ENCODE measurements at regions not wholly inside any gene's neighbourhood (a gene's known extent, or its start where the extent isn't known, plus 50 kb on each side); places are given as distances from the start of the nearest gene placed in this dataset.
"Not testable (repeated sequence)": the region's sequence is repeated elsewhere in the genome, so short reads cannot be mapped to it uniquely, and the experiment has no call there.

DNA sequence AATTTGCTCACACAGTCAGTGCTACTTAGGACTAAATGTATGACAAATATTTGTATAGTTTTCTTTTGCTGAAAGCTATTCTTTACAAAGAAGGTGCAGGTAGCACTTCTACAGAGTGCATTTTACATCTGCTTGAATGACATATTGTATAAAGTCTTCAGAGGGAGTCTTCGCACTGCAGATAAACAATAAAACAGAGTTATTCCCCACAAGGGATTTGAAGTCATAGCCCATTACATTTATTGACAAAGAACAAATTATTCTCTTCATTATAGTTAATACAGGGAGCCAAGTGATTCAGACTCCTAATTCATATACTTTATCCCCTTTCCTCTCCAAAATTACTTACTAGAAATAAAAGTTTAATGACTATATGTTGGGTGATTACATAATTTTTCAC lies 529.7 kb downstream of the EDEM1 start:
- no peak overlapping the region for H3K27ac ChIP-seq (ENCODE audit: low read depth, low read length)
- no peaks in the 10 kb centered on the region for H3K36me3 ChIP-seq (ENCODE audit: control insufficient read depth, insufficient read depth, low read length)
- no peak overlapping the region for H3K4me3 ChIP-seq (ENCODE audit: low read length)
- TF ChIP-seq, protein P1, sequence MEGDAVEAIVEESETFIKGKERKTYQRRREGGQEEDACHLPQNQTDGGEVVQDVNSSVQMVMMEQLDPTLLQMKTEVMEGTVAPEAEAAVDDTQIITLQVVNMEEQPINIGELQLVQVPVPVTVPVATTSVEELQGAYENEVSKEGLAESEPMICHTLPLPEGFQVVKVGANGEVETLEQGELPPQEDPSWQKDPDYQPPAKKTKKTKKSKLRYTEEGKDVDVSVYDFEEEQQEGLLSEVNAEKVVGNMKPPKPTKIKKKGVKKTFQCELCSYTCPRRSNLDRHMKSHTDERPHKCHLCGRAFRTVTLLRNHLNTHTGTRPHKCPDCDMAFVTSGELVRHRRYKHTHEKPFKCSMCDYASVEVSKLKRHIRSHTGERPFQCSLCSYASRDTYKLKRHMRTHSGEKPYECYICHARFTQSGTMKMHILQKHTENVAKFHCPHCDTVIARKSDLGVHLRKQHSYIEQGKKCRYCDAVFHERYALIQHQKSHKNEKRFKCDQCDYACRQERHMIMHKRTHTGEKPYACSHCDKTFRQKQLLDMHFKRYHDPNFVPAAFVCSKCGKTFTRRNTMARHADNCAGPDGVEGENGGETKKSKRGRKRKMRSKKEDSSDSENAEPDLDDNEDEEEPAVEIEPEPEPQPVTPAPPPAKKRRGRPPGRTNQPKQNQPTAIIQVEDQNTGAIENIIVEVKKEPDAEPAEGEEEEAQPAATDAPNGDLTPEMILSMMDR (conservative IDR thresholded peaks at IDR 0.05) = no peak
- H3K9ac ChIP-seq (ENCODE audit: extremely low read depth, low read length, poor library complexity, severe bottlenecking) = no peak overlapping the region
- H3K4me1 ChIP-seq (ENCODE audit: control insufficient read depth, insufficient read depth, low read length) = no peaks in the 10 kb centered on the region
- DNase-seq = no peak
- Mint-ChIP-seq H3K4me1 (no peaks in the 10 kb centered on the region), H3K36me3 (ENCODE audit: low read depth) (no peaks in the 10 kb centered on the region), H3K27ac (no peak overlapping the region), H3K4me3 (no peak overlapping the region), H3K9me3 (peaks cover 10% of the 10 kb centered on the region), H3K27me3 (ENCODE audit: insufficient read depth) (peaks cover 1% of the 10 kb centered on the region)
- no peaks in the 10 kb centered on the region for H3K27me3 ChIP-seq (ENCODE audit: control insufficient read depth, insufficient read depth, low read length, poor library complexity, severe bottlenecking)
- 80 to 100% methylated on average over 1 of the region's 1 CpG for WGBS, 2 experiments (ENCODE audit: insufficient coverage in 1 of 2, insufficient read length in 1 of 2)
- H3K9me3 ChIP-seq (ENCODE audit: control insufficient read depth, low read length) = no peaks in the 10 kb centered on the region

DNA sequence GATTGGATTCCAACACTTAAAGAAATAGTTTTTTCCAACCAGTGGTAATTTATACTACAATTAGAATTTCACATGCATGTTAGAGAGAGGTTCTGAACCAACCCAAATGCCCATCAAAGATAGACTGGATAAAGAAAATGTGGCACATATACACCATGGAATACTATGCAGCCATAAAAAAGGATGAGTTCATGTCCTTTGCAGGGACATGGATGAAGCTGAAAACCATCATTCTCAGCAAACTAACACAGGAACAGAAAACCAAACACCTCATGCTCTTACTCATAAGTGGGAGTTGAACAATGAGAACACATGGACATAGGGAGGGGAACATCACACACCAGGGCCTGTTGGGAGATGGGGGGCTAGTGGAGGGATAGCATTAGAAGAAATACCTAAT lies 532.2 kb downstream of the EDEM1 start:
- not testable (repeated sequence) for H3K4me1 ChIP-seq (ENCODE audit: control insufficient read depth, insufficient read depth, low read length); H3K4me3 Mint-ChIP-seq; H3K27me3 Mint-ChIP-seq (ENCODE audit: insufficient read depth); H3K9ac ChIP-seq (ENCODE audit: extremely low read depth, low read length, poor library complexity, severe bottlenecking); H3K36me3 Mint-ChIP-seq (ENCODE audit: low read depth); H3K27ac Mint-ChIP-seq; H3K27me3 ChIP-seq (ENCODE audit: control insufficient read depth, insufficient read depth, low read length, poor library complexity, severe bottlenecking); H3K36me3 ChIP-seq (ENCODE audit: control insufficient read depth, insufficient read depth, low read length); H3K9me3 ChIP-seq (ENCODE audit: control insufficient read depth, low read length); H3K27ac ChIP-seq (ENCODE audit: low read depth, low read length); H3K4me1 Mint-ChIP-seq; DNase-seq; H3K4me3 ChIP-seq (ENCODE audit: low read length)
- peaks cover 10% of the 10 kb centered on the region for H3K9me3 Mint-ChIP-seq

DNA sequence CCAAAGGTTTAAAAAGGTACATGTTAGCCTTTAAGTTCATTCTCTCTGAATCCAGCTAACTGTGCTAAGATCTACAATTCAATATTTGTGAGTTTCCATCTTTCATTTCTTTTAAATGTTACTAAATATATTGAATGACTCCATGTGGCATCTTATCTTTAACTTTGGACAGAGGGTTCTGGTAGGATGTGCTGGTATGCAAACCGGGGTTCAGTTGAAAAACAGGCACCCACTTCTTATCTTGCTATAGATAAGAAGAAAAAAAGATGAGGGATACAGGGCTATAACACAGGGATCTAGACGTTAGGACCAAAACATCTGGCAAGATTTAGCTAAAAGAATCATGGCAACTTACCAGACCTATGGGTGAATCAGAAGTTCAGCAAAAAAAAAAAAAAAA lies 538.3 kb downstream of the EDEM1 start:
- Mint-ChIP-seq H3K27me3 (ENCODE audit: insufficient read depth) (no peaks in the 10 kb centered on the region), H3K36me3 (ENCODE audit: low read depth) (no peaks in the 10 kb centered on the region), H3K9me3 (no peaks in the 10 kb centered on the region), H3K27ac (no peak overlapping the region), H3K4me1 (peaks cover 12% of the 10 kb centered on the region), H3K4me3 (no peak overlapping the region)
- no peak overlapping the region for H3K9ac ChIP-seq (ENCODE audit: extremely low read depth, low read length, poor library complexity, severe bottlenecking)
- H3K4me1 ChIP-seq (ENCODE audit: control insufficient read depth, insufficient read depth, low read length) = no peaks in the 10 kb centered on the region
- DNase-seq = no peak
- 96% methylated on average over 2 of the region's 2 CpGs; no CpG with 5 or more reads in 1 of the 2 experiments for WGBS, 2 experiments (ENCODE audit: insufficient coverage in 1 of 2, insufficient read length in 1 of 2)
- TF ChIP-seq, protein P1 (conservative IDR thresholded peaks at IDR 0.05) = no peak
- no peaks in the 10 kb centered on the region for H3K9me3 ChIP-seq (ENCODE audit: control insufficient read depth, low read length)
- H3K36me3 ChIP-seq (ENCODE audit: control insufficient read depth, insufficient read depth, low read length) = no peaks in the 10 kb centered on the region
- no peaks in the 10 kb centered on the region for H3K27me3 ChIP-seq (ENCODE audit: control insufficient read depth, insufficient read depth, low read length, poor library complexity, severe bottlenecking)
- no peak overlapping the region for H3K4me3 ChIP-seq (ENCODE audit: low read length)
- H3K27ac ChIP-seq (ENCODE audit: low read depth, low read length) = no peak overlapping the region

DNA sequence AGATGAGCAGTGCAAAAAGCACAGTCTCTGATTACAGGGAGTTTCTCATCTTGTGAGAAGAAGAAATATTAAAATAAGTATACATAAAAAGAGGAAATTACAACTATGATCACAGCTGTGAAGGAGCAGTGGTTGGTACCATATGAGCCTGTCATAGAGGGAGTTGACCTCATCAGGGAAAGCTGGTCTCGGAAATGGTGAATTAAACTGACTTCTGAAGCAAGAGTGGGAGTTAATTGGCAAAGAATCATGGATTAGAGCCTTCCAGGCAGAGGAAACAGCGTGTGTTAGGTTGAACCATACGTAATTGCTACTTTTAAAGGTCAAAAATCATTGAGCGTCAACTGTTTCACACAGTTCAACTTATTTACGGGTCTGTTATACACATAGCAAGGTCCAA lies 539.1 kb downstream of the EDEM1 start:
- TF ChIP-seq, protein P1 (conservative IDR thresholded peaks at IDR 0.05) = no peak
- no peak for DNase-seq
- H3K27me3 ChIP-seq (ENCODE audit: control insufficient read depth, insufficient read depth, low read length, poor library complexity, severe bottlenecking) = no peaks in the 10 kb centered on the region
- no peak overlapping the region for H3K27ac Mint-ChIP-seq
- no peaks in the 10 kb centered on the region for H3K36me3 ChIP-seq (ENCODE audit: control insufficient read depth, insufficient read depth, low read length)
- H3K4me3 ChIP-seq (ENCODE audit: low read length) = no peak overlapping the region
- no peaks in the 10 kb centered on the region for H3K9me3 Mint-ChIP-seq
- no peaks in the 10 kb centered on the region for H3K9me3 ChIP-seq (ENCODE audit: control insufficient read depth, low read length)
- H3K27me3 Mint-ChIP-seq (ENCODE audit: insufficient read depth) = no peaks in the 10 kb centered on the region
- no peak overlapping the region for H3K9ac ChIP-seq (ENCODE audit: extremely low read depth, low read length, poor library complexity, severe bottlenecking)
- no peak overlapping the region for H3K27ac ChIP-seq (ENCODE audit: low read depth, low read length)
- no peaks in the 10 kb centered on the region for H3K36me3 Mint-ChIP-seq (ENCODE audit: low read depth)
- 92% methylated on average over 5 of the region's 5 CpGs for WGBS, 2 experiments (ENCODE audit: insufficient coverage in 1 of 2, insufficient read length in 1 of 2)
- peaks cover 12% of the 10 kb centered on the region for H3K4me1 Mint-ChIP-seq
- H3K4me3 Mint-ChIP-seq = no peak overlapping the region
- H3K4me1 ChIP-seq (ENCODE audit: control insufficient read depth, insufficient read depth, low read length) = no peaks in the 10 kb centered on the region

Measured in endodermal cell (in vitro differentiated cells).